GM21423 (cell line): ENCODE measurements at regions not wholly inside any gene's neighbourhood (a gene's known extent, or its start where the extent isn't known, plus 50 kb on each side); places are given as distances from the start of the nearest gene placed in this dataset.

Experiments
- ATAC-seq: cut with Tn5 transposase; IDR thresholded peaks from one replicate; pipeline ENCODE4 v1.9.1; 2021; ENCODE audit warnings: mild to moderate bottlenecking, moderate library complexity; ENCODE audit not compliant: unreplicated experiment

- no peak for ATAC-seq
These were observed 252.1 kb downstream of the CYP26B1 start for GRCh38 chr2:71895320-71896161.

GRCh38 chr2:71894261-71894660, 253.4 kb downstream of the CYP26B1 start:
- no peak for ATAC-seq

- ATAC-seq = no peak
These were observed 254.0 kb downstream of the CYP26B1 start for GRCh38 chr2:71893646-71894045.

- no peak for ATAC-seq
These were observed 254.8 kb downstream of the CYP26B1 start for GRCh38 chr2:71892896-71893295.

- no peak for ATAC-seq
These were observed 255.3 kb downstream of the CYP26B1 start for GRCh38 chr2:71892423-71892730.

GRCh38 chr2:71891719-71892422, 255.8 kb downstream of the CYP26B1 start:
- ATAC-seq = no peak

GRCh38 chr2:71891155-71891554, 256.5 kb downstream of the CYP26B1 start:
- ATAC-seq = no peak

GRCh38 chr2:71889759-71890684, 257.6 kb downstream of the CYP26B1 start:
- no peak for ATAC-seq

- ATAC-seq = no peak
These were observed 258.8 kb downstream of the CYP26B1 start for GRCh38 chr2:71888751-71889445.

GRCh38 chr2:71887196-71887595, 260.5 kb downstream of the CYP26B1 start:
- no peak for ATAC-seq

- ATAC-seq = no peak
These were observed 261.4 kb downstream of the CYP26B1 start for GRCh38 chr2:71886241-71886640.

GRCh38 chr2:71884303-71885042, 263.2 kb downstream of the CYP26B1 start:
- no peak for ATAC-seq

- no peak for ATAC-seq
These were observed 264.7 kb downstream of the CYP26B1 start for GRCh38 chr2:71882949-71883472.

GRCh38 chr2:71882236-71882946, 265.3 kb downstream of the CYP26B1 start:
- no peak for ATAC-seq

- no peak for ATAC-seq
These were observed 266.6 kb downstream of the CYP26B1 start for GRCh38 chr2:71880846-71881610.

- no peak for ATAC-seq
These were observed 267.4 kb downstream of the CYP26B1 start for GRCh38 chr2:71880287-71880686.

- ATAC-seq = no peak
These were observed 268.0 kb downstream of the CYP26B1 start for GRCh38 chr2:71879509-71880184.
